Esophagus mucosa (tissue), 1 donor: ENCODE measurements at regions not wholly inside any gene's neighbourhood (a gene's known extent, or its start where the extent isn't known, plus 50 kb on each side); places are given as distances from the start of the nearest gene placed in this dataset.

Experiments
- ATAC-seq: fragments of 200-7000 bp; cut with Tn5 transposase; one replicate; pipeline ENCODE4 v1.9.1; 2020
- donor health status: DM: yes; HTN: yes; CAD: no.

DNA sequence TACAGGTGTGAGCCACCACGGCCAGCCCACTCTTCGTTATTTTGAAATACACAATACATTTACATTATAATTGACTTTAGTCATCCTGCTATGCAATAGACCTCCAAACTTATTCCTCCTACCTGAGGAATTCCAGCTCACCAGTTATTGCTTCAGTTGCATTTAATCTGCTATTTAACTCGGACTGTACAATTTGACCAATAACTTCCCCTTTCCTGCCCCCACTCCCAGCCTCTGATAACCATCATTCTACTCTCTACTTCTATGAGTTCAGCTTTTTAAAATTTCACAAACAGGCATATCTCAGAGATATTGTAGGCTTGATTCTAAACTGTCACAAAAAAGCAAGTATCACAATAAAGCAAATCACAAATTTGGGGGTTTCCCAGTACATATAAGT is 157.0 kb downstream of the COPRS start:
- ATAC-seq: no peak

DNA sequence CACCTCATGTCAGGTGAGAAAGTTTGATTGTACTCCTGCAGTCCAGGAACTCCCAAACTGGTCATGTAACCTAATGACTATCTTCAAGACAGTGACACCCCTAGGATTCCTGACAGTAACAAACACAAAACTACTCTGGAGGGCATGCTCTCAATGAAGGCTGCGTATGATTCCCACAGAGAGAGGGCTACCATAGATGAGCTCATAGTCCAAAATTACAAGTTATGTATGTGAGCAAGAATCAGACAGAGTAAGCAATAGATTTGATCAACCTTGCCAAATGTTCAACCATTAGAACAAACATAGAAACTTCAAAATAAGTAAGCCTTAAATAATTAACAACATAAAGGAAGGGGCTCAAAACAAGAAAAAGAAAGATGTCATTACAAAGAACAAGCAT is 158.1 kb downstream of the COPRS start:
- no peak for ATAC-seq

DNA sequence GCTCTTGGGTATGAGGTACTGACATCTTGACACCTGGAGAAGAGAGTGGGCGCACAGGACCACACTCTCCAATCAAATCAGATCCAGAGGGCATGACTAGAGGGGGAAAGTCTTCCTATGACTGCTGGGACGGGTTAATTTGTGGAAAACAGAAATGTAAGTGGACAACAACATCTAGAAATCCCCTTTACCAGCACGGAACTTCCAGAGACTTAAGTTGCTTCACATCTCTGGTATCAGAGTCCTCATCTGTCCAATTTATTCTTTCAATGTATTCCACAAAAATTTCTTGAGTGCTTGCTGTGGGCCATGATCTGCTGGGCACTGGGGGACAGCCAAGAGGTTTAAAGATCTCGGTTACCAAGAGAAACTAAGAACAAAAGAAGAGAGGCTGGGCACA is 159.2 kb downstream of the COPRS start:
- no peak for ATAC-seq

DNA sequence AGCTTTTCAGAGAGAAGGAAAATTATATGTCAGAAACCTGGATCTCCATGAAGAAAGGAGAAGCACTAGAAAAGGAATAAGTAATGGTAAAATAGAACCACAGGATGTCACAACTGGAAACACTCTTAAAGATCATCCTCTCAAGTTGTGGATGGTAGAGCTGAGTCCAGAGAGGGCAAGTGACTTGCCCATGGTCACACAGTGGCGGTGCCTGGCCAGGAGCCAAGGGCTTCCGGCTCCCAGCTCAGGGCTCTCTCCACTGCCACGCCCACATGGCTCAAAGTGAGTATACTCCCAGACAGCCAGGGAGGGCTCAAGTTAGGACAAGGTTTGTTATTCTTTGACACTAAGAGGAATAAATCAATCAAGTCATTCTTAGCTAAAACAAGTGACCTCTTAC is 159.8 kb downstream of the COPRS start:
- ATAC-seq: peak; percentile 68

DNA sequence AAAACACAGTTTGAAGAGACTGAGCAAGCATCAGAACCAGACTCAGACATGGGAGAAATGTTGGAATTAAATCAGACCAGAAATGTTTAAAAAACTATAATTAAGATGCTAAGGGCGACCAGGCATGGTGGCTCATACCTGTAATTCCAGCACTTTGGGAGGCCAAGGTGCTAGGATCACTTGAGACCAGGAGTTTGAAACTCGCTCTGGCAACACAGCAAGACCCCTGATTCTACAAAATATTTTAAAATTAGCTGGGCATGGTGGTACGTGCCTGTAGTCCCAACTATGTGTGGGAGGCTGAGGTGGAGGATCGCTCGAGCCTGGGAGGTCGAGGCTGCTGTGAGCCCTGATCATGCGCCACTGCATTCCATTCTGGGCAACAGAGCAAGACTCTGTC is 160.3 kb downstream of the COPRS start:
- ATAC-seq: no peak

DNA sequence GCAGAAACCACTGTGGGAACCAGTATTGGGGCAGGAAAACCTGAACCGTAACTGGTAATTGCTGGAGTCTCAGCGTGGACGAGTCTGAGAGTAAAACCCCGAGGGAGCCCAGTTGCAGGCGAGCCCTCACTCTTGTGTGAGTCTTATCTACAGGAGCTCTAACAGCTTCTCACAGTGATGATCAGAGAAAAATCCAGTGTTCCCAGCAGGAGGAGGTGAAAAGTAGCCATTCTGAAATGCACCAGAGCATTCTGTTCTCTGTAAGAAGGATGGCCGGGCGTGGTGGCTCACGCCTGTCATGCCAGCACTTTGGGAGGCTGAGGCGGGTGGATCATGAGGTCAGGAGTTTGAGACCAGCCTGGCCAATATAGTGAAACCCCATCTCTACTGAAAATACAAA is 161.2 kb downstream of the COPRS start:
- no peak for ATAC-seq

DNA sequence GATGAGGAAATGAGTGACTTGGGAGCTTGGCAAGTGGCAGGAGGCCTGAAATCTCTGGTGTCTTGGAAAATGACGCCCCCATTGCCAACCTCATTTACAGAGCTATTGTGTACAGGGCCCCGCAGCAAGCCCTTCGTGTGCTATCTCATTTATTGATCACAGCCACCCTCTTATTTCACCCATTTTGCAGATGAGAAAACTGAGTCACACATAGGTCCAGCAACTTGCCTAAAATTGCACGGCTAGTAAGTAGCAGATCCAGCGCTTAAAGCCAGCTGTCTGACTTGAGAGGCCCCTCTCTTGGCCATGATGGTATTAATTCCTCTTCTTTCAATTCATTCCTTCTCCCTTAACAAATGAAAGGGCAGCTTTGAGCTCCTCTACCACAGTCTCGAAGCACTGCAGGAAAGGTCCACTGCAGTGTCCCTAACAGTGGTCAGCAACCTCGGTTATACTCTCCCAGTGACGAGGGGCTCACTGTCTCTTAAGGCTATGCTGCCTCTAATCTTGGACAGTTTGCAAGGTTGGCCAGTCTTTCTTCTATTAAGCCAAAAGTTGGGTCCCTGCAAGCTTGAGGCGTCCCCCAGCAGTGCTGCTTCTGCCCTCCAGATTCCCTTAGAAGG is 162.2 kb downstream of the COPRS start:
- no peak for ATAC-seq

DNA sequence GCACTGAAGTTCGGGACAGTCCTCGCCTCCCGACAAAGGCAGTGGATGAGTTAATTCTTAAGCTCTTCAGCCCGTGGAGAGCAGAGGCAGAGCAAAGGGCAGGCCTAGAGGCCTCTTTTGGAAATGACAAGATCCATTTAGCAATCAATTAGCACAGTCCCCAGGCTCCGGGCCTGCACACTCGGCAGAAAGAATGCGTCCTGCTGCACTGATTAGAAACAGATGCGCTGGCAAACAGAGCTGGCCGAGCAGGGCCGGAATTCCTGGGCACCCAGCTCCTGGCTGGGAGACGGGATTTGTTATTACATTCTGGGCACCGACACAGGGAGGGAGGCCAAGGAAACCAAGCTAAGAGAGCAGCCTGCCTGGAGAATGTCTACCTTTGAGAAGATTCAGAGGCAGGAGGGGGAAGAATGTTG is 162.9 kb downstream of the COPRS start:
- ATAC-seq: peak; percentile 35

DNA sequence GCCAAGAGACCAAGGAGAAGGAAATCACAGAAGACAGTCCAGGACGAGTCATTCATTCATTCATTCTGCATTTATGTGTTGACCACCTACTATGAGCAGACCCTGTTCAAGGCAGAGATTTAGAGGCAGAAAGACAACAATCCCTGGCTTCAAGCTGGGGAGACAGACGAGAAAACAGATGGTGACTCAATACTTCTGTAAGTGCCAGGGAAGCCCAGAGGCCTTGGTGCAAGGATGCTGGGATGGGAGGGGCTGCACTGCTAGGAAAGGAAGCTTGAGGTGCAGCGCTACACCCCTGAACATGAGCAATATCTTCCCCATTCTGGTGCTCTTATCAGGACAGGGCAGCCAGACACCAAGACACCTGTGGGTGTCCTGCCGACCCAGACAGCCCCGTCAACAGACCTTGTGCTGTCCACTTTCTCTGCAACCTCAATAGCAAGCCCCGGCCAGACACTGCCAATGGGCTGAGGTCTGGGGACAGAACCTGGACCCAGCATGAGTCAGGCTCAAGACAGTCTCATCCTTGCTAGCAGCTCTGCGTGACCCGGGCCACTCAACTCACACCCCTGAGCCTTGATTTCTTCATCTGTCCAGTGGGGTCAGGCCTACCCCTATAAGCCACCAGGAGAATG is 163.5 kb downstream of the COPRS start:
- peak; percentile 25 for ATAC-seq

DNA sequence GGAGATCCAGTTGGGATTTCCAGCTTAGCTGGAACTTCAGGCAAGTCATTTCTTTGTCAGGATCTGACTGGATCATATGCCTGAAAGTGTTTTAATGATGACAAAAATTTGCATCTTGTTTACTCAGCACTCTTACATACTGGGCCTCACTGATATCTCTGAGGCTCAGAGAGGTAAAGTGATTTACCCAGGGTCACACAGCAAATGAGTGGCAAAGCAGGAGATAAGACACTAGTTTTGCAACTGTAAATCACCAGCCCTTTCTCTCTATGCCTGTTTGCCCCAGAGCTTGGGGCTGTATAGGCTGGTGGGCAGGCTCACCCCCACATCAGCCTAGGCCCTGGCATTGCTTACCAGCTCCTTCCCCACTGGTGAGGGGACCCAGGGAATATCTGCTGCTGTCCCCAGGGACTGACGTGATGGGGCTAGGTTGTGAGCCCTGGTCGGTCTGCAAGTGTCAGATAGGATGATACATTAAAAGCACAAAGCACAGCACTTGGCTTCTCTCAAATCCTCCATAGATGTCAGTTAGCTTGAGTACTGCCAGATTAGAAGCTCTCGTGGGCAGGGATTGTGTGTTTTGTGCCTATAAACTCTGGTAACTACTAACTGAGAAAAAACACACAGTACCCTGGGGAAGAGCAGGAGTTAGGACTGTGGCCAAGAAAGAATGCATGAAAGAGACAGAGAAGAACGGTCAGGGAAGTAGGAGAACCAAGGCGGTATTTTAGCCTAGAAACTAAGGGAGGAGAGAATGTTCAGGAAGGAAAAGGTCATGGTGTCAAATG is 165.4 kb downstream of the COPRS start:
- ATAC-seq: no peak

DNA sequence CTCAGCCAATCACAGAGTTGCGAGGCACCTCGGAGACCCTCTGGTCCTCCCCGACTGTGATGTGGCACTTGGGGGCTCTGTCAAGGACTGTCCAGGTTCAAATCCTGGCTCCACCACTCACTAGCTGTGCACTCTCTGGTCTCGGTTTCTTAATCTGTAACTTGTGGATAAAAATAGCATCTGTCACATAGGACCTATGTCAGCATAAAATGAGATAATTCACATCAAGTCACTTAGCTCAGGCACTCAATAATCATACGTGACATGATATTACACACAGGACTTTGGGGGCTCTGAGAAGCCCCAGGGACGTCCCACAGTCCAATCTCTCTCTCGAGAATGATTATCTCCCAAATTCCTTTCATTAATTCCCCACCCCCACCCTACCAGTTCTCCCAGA is 166.4 kb downstream of the COPRS start:
- ATAC-seq: no peak

DNA sequence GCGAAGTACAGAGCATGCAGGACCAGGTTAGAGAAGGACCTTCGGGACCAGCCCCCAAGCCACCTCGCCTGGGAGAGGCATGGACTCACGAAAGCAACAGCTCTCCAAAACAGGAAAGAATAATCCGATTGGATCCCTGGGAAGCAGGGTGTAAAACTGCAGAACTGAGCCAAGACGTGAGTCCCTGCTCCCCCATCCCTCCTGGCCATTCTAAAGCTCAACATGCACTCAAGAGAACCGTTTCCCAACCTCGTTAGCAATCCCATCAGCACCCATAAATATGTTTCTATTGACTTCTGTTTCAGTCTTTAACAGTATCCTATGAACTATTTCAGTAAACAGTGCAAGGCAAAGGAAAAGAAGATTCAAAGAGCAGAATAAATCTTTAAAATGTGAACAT is 167.0 kb downstream of the COPRS start:
- no peak for ATAC-seq

DNA sequence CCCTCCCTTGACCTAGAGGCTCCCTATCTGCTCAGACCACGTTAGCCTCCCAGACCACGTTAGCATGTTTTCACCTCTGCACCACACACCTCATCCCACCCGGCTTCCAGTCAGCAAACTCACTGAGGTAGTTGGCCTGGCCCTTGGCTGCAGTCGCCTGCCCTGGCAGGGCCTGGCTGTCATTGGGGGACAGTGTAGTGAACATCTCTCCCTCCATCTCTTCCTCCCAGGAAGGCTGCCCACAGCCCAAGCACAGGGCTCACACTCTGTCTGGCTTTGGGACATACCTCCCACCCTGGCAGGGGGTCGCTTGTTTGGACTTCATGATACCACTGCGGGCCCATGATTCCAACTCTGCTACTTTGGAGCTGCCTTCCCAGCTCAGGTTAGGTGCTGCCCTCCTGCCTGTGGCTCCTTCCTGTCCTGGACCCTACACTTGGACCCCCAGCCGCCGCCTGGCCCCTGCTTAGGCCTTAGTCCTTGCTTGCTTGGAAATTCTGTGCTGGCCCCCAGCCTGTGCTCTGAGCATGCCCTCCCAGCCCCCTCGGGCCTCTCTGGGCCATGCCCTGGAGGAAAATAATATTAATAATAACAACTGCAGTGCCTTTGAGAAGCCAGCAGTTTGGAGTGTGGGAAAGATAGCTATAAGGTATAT is 167.7 kb downstream of the COPRS start:
- no peak for ATAC-seq

DNA sequence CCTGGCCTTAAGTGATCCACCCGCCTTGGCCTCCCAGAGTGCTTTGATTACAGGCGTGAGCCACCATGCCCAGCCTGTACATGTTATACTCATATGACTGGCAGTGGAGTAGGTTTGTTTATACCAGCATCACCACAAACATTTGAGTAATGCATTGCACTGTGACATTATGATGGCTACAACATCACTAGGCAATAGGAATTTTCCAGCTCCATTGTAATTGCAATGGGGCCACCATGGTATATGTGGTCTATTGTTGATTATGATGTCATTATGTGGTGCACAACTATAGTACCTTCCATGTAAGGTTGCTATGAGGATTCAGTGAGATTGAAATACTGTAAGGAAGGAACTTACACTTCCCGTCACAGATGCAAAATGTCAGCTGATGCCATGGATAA is 168.9 kb downstream of the COPRS start:
- no peak for ATAC-seq

DNA sequence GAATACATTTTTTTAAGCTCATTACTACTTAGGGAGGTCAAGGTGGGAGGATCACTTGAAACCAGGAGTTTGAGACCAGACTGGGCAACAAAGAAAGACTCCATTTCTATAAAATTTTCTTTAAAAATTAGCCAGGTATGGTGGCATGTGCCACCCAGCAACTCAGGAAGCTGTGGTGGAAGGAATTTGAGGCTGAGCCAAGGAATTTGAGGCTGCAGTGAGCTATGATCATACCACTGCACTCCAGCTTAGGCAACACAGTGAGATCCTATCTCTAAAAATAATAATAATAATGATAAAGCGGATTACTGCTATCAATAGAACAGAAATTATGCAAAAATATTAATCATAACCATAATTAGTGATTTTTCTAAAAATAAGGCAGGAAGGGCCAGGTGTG is 170.3 kb downstream of the COPRS start:
- ATAC-seq: no peak

DNA sequence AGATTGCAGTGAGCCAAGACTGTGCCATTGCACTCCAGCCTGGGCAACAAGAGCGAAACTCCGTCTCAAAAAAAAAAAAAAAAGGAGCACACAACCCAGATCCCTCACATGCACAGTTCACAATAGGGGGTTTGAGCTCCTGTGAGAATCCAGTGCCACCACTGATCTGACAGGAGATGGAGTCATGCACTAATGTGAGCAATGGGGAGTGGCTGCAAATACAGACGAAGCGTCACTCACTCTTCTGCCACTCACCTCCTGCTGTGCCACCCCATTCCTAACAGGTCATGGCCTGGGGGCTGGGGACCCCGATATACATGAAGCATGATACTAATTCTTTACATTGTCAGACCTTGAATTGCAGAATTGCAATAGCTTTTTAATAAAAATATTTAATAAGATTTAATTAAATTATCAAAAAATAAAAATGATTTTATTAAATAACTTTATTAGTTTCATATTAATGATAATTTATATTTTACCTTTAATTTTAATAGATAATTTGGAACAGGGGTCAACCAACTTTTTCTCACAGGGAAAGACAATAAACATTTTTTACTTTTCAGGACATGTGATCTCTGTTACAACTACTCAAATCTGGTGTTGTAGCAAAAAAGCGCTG is 171.4 kb downstream of the COPRS start:
- peak; percentile 38 for ATAC-seq

DNA sequence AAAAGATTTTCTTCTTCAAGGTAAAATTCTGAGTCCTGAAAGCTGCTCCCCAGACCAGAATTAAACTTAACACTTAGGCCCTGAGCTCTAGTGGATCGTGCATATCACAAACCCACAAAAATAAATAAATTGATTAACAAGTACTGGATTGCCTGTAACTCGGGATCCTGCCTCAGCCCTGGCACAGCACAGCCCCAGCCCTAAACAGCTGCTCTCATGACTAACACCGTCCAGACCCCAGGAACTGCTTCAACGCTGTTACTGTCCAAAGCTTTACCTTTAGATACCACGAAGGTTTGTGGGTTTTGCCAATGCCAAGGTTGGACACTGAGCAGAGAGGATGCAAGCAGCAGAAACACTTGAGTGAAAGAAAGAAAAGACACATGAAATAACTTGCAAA is 172.5 kb downstream of the COPRS start:
- ATAC-seq: no peak

DNA sequence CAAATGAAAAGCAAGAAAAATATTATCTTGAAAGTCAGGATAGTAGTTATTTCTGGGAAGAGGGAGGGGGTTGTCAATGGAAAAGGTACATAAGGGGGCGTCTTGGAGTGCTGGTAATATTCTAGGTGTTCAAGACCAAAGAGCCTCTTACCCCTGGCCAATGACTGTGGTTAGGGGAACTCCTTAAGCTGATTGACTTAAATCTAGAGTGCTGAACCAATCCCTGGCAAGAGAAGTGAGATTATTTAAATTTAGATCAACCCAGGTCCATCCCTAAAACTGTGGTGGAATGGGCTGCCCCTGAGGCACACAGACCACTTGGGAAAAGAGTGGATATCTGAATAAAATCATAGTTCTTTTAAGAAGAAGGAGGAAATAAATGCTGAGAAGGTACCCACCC is 174.1 kb downstream of the COPRS start:
- ATAC-seq: no peak

DNA sequence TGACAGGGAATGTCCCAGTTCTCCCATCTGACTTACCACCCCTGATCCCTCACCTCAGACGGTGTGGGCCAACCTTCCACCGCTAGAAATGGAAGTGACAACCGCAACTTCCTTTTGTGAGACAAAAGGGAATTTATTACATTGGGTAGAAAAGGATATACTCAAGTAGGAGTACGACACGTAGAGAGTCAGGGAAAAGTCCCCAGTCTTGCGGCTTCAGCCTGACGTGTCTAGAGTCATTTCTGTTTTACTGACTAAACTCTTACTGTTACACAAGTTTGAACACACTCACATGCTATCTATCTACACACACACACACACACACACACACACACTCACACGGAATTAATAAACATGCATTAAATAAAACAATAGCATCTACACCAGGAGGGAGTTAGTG is 178.9 kb downstream of the COPRS start:
- no peak for ATAC-seq

DNA sequence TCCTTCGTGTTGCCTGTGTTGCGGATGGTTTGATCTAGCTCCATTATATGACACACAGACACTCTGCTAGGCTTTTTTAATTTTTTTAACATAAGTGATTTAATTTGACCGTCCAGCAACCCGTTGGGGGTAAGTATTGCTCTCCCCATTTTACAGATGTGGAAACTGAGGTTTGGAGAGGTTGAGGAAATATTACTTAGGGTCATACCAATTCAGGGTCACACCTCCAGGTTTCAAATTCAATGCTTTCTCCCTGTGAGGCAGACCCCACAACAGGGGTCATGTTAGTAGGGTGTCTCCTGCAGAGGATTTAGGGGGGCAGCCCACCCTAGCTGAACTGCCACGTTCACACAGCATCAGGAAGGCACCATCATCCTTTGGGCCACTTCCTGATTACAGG is 179.4 kb downstream of the COPRS start:
- ATAC-seq: no peak

DNA sequence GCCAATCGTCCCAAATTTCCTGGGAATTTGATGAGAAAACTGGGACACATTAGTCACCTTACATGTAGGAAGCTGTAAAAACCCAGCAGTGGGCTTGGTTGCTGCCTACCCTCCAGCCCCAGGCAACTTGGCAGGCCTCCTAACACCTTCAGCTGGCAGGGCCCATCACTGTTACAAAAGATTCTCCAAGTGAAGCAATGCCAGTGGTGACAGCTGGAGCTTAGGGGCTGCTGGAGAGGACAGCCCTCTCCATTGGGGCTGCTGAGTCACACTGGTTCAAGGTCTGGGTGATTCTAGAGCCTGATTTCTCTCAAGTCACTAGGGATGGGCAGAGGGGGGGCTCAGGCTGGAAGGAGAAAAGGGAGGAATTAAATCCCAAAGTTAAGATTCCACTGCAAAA is 180.6 kb downstream of the COPRS start:
- ATAC-seq: no peak

DNA sequence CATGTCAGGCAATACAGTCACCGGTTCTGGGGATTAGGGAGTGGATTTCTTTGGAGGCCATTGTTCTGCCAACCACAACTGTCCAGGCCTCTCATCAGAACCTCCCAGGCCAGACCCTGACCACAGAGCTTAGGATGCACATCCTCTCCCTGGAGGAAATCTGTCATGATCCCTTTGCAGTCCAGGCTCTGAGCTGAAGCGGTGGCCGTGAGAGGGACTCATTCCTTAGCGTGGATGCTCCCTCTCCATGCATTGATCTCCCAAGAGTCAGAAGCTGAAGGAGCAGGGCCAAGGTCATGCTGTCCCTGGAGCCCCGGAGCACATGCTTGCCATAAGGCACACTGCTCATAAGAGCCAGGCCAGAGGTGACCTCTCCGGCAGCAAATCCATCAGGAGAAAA is 181.4 kb downstream of the COPRS start:
- ATAC-seq: no peak

DNA sequence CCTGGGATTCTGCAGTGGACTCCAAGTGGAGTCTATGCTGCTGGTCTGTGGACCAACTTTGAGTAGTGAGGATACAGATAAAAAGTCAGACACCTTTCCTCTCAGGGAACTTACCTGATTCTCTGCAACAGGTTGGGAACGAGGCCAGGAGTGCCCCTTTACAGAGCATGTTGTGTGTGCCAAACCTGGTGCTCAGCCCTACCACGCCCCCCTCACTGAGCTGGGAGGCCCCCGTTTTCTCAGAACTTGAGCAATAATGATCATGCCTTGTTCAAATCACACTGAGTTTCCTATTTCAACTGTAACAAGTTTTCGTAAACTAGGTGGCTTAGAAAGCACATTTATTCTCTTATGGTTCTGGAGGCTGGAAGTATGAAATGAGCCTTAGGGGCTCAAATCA is 182.0 kb downstream of the COPRS start:
- ATAC-seq: no peak
